GM12878 (cell line): ENCODE measurements at regions not wholly inside any gene's neighbourhood (a gene's known extent, or its start where the extent isn't known, plus 50 kb on each side); places are given as distances from the start of the nearest gene placed in this dataset.

Experiments
- ATAC-seq: fragments of 200-7000 bp; cut with Tn5 transposase; 3 replicates; pipeline ENCODE4 v1.9.1; 2020; ENCODE audit warnings: mild to moderate bottlenecking, moderate library complexity
- BruUV-seq: library from RNA; stranded (reverse); fragments of 400-500 nt; replicated peaks from 2 replicates; lab custom pipeline; 2021; lab: Mats Ljungman, UMichigan
- CTCF ChIA-PET: fragments of 300-600 bp; sonication (Branson Sonifier 250); formaldehyde crosslinking; extraction: SDS; loops from one replicate; lab custom pipeline; 2021; ENCODE audit warnings: inconsistent platforms; lab: Yijun Ruan, JAX
- POLR2A ChIA-PET: fragments of 350-600 bp; formaldehyde crosslinking; extraction: SDS; loops from one replicate; lab custom pipeline; 2021; ENCODE audit warnings: inconsistent platforms; lab: Charles Lee
- RAD21 ChIA-PET: fragments of 300-600 bp; sonication (Branson Sonifier 250); formaldehyde crosslinking; loops from one replicate; lab custom pipeline; 2023; ENCODE audit warnings: antibody characterized with exemption; ENCODE audit not compliant: unreplicated experiment; lab: Charles Lee
- SMC1A ChIA-PET: fragments of 300-600 bp; sonication (Branson Sonifier 250); formaldehyde crosslinking; loops from one replicate; lab custom pipeline; 2023; ENCODE audit not compliant: unreplicated experiment, uncharacterized antibody; lab: Charles Lee
- DNase-seq: peaks from one replicate; pipeline ENCODE4 v3.0.0-alpha.2; 2011; ENCODE audit warnings: low read depth, low spot score
- FAIRE-seq: peaks from 3 replicates; lab custom pipeline; 2011; peaks lifted over from hg19 to GRCh38; lab: Jason Lieb, UNC
- H2AFZ ChIP-seq: 2 replicates; pipeline ENCODE4 v1.6.0; 2011; ENCODE audit warnings: low read depth, low read length, control low read depth; ENCODE audit not compliant: control insufficient read depth
- H3K27ac ChIP-seq: 2 replicates; pipeline ENCODE4 v1.5.1; 2011; ENCODE audit warnings: control low read depth; ENCODE audit not compliant: control insufficient read depth, insufficient read depth
- H3K27me3 ChIP-seq, 2 experiments: replicated peaks in 1 of 2; 2 replicates each; pipeline versions ENCODE4 v1.6.0 to v1.6.1; 2011; ENCODE audit warnings: low read length in 1 of 2; ENCODE audit not compliant: control insufficient read depth in 2 of 2, insufficient read depth in 2 of 2
- H3K36me3 ChIP-seq, 2 experiments: 2 replicates each; pipeline ENCODE4 v1.5.1; 2011; ENCODE audit warnings: low read length in 1 of 2; ENCODE audit not compliant: control insufficient read depth in 2 of 2, insufficient read depth in 2 of 2
- H3K4me1 ChIP-seq: 2 replicates; pipeline ENCODE4 v1.6.1; 2011; ENCODE audit warnings: mild to moderate bottlenecking, low read length, moderate library complexity, mixed read lengths; ENCODE audit not compliant: control insufficient read depth, insufficient read depth
- H3K4me2 ChIP-seq: 2 replicates; pipeline ENCODE4 v1.6.0; 2011; ENCODE audit warnings: control low read depth; ENCODE audit not compliant: control insufficient read depth, insufficient read depth
- H3K4me3 ChIP-seq: fragments of 200-600 bp; sonication (generic); 2 replicates; pipeline ENCODE4 v1.5.1; 2016
- H3K79me2 ChIP-seq: 2 replicates; pipeline ENCODE4 v1.6.0; 2011; ENCODE audit warnings: low read length; ENCODE audit not compliant: control insufficient read depth, insufficient read depth
- H3K9ac ChIP-seq: 2 replicates; pipeline ENCODE4 v1.8.0; 2011; ENCODE audit warnings: low read length, control low read depth, mixed read lengths; ENCODE audit not compliant: control insufficient read depth, insufficient read depth
- H3K9me3 ChIP-seq: replicated peaks from 3 replicates; pipeline ENCODE4 v1.5.1; 2011; ENCODE audit warnings: mild to moderate bottlenecking, low read length; ENCODE audit not compliant: control insufficient read depth, insufficient read depth
- H4K20me1 ChIP-seq: 2 replicates; pipeline ENCODE4 v1.6.0; 2011; ENCODE audit not compliant: control insufficient read depth, insufficient read depth
- ATF2 ChIP-seq: IDR thresholded peaks from 2 replicates; pipeline ENCODE4 v1.6.1; 2012; ENCODE audit warnings: low read length, inconsistent platforms
- ELK1 ChIP-seq: IDR thresholded peaks from 2 replicates; pipeline ENCODE4 v1.6.1; 2012; ENCODE audit warnings: low read depth, low read length, improper control_type of control experiment
- EZH2 ChIP-seq: IDR thresholded peaks from 2 replicates; pipeline ENCODE4 v1.6.1; 2012; ENCODE audit warnings: low read depth, mild to moderate bottlenecking, control low read depth, inconsistent platforms, low read length, borderline replicate concordance; ENCODE audit not compliant: control insufficient read depth
- FOXM1 ChIP-seq: IDR thresholded peaks from 2 replicates; pipeline ENCODE4 v1.6.1; 2012; ENCODE audit warnings: low read depth, mild to moderate bottlenecking, inconsistent platforms, low read length, moderate library complexity
- GATAD2B ChIP-seq: fragments of 450-650 bp; conservative IDR thresholded peaks from 2 replicates; pipeline ENCODE4 v1.6.1; 2017; ENCODE audit warnings: low read depth, mild to moderate bottlenecking, moderate library complexity
- IKZF1 ChIP-seq: fragments of 450-650 bp; conservative IDR thresholded peaks from 2 replicates; pipeline ENCODE4 v1.6.1; 2017; ENCODE audit warnings: antibody characterized with exemption, mild to moderate bottlenecking
- IRF3 ChIP-seq: fragments of 450-650 bp; IDR thresholded peaks from 2 replicates; pipeline ENCODE4 v1.6.1; 2014; ENCODE audit warnings: mild to moderate bottlenecking
- MAX ChIP-seq: IDR thresholded peaks from 2 replicates; pipeline ENCODE4 v1.6.1; 2012; ENCODE audit warnings: low read depth, low read length, improper control_type of control experiment
- MEF2B ChIP-seq: fragments of 450-650 bp; IDR thresholded peaks from 2 replicates; pipeline ENCODE4 v1.6.1; 2018; ENCODE audit warnings: mild to moderate bottlenecking, moderate library complexity; ENCODE audit not compliant: partially characterized antibody, poor library complexity, severe bottlenecking
- NR2C2 ChIP-seq: IDR thresholded peaks from 2 replicates; pipeline ENCODE4 v1.6.1; 2011; ENCODE audit warnings: borderline replicate concordance, low read depth; ENCODE audit not compliant: control insufficient read depth, insufficient read length
- PBX3 ChIP-seq: IDR thresholded peaks from 2 replicates; pipeline ENCODE4 v1.6.1; 2011; ENCODE audit warnings: mild to moderate bottlenecking, low read depth, low read length, moderate library complexity; ENCODE audit not compliant: insufficient replicate concordance
- RCOR1 ChIP-seq: conservative IDR thresholded peaks from 2 replicates; pipeline ENCODE4 v1.6.1; 2012; ENCODE audit warnings: low read depth, low read length, improper control_type of control experiment
- RELB ChIP-seq: fragments of 450-650 bp; IDR thresholded peaks from 2 replicates; pipeline ENCODE4 v1.6.1; 2017; ENCODE audit warnings: low read depth, mild to moderate bottlenecking, moderate library complexity
- SIN3A ChIP-seq: IDR thresholded peaks from 2 replicates; pipeline ENCODE4 v1.6.1; 2012; ENCODE audit warnings: low read depth, low read length, improper control_type of control experiment
- SRF ChIP-seq, 2 experiments: IDR thresholded peaks; 2 replicates each; pipeline ENCODE4 v1.6.1; 2011; ENCODE audit warnings: low read depth in 2 of 2, low read length in 2 of 2, mild to moderate bottlenecking in 1 of 2, moderate library complexity in 1 of 2
- SUPT20H ChIP-seq: IDR thresholded peaks from 2 replicates; pipeline ENCODE4 v1.6.1; 2011; ENCODE audit warnings: low read depth, mild to moderate bottlenecking, low read length, moderate library complexity, borderline replicate concordance; ENCODE audit not compliant: control insufficient read depth
- ZNF217 ChIP-seq: fragments of 450-650 bp; IDR thresholded peaks from 2 replicates; pipeline ENCODE4 v1.6.1; 2017; ENCODE audit warnings: antibody characterized with exemption, mild to moderate bottlenecking
- ZSCAN29 ChIP-seq: fragments of 450-650 bp; IDR thresholded peaks from 2 replicates; pipeline ENCODE4 v1.6.1; 2017; ENCODE audit warnings: mild to moderate bottlenecking, moderate library complexity
- ZZZ3 ChIP-seq: IDR thresholded peaks from 2 replicates; pipeline ENCODE4 v1.6.1; 2011; ENCODE audit warnings: low read depth; ENCODE audit not compliant: control insufficient read depth, insufficient read length
- WGBS: methylation state at CpG from one replicate; pipeline ENCODE4 v1.1.6; 2016; ENCODE audit warnings: low lambda C conversion rate; ENCODE audit not compliant: insufficient replicate concordance, insufficient coverage; ENCODE audit errors: missing lambda C conversion rate; 5-methylcytosine and 5-hydroxymethylcytosine counted together
- in situ Hi-C: fragments of 300-500 bp; cut with MboI; formaldehyde crosslinking; loops from 9 replicates; pipeline ENCODE4 v1.14.3; 2018; ENCODE audit warnings: mixed read lengths
- intact Hi-C: fragments of 100-400 bp; cut with micrococcal nuclease; formaldehyde crosslinking; loops from one replicate; pipeline ENCODE4 v1.14.2; 2022; ENCODE audit not compliant: unreplicated experiment

- no peak overlapping the region for H3K27ac ChIP-seq
- H3K36me3 ChIP-seq: no peaks in the 10 kb centered on the region
- FAIRE-seq (no peak), DNase-seq (no peak), ATAC-seq (no peak)
- H3K4me2 ChIP-seq: no peak overlapping the region
- BruUV-seq: no TSS peak
- ChIA-PET RAD21 (no interaction called here), SMC1A (no interaction called here), CTCF (no interaction called here), POLR2A (no interaction called here)
- no peaks in the 10 kb centered on the region for H3K9me3 ChIP-seq
- H2AFZ ChIP-seq: no peak overlapping the region
- TF ChIP-seq ELK1: no peak
- TF ChIP-seq ATF2: no peak
- no peak for TF ChIP-seq SIN3A
- no peak for TF ChIP-seq EZH2
- TF ChIP-seq RELB: no peak
- TF ChIP-seq GATAD2B: no peak
- TF ChIP-seq RCOR1: no peak
- TF ChIP-seq PBX3: no peak
- no peak for TF ChIP-seq SRF (IDR thresholded peaks at IDR 0.05; ENCODE audit: low read depth in 2 of 2, low read length in 2 of 2)
- TF ChIP-seq IKZF1: no peak
- no peak for TF ChIP-seq FOXM1
- TF ChIP-seq SUPT20H: no peak
- no peak for TF ChIP-seq MAX
- TF ChIP-seq ZSCAN29: no peak
- TF ChIP-seq ZZZ3: no peak
- no peak for TF ChIP-seq IRF3
- no peak for TF ChIP-seq MEF2B
- no peak for TF ChIP-seq NR2C2
- no peak for TF ChIP-seq ZNF217
- H3K4me3 ChIP-seq: no peak overlapping the region
- H3K79me2 ChIP-seq: no peaks in the 10 kb centered on the region
- intact Hi-C loops (no loop called here), in situ Hi-C loops (no loop called here)
- H3K9ac ChIP-seq: no peak overlapping the region
- no peaks in the 10 kb centered on the region for H3K27me3 ChIP-seq
- H4K20me1 ChIP-seq: no peaks in the 10 kb centered on the region
- no peaks in the 10 kb centered on the region for H3K4me1 ChIP-seq
- WGBS: 59% methylated on average over 4 of the region's 4 CpGs
These were observed 103.1 kb upstream of the MYO16 start for GRCh38 chr13:108526286-108526685.
